Neural progenitor cell (in vitro differentiated cells): ENCODE measurements at regions not wholly inside any gene's neighbourhood (a gene's known extent, or its start where the extent isn't known, plus 50 kb on each side); places are given as distances from the start of the nearest gene placed in this dataset.
A peak's percentile ranks its signal among the peaks of the same experiment; 100 is the strongest.

ENCODE experiments used
- DNase-seq: peaks from one replicate; pipeline ENCODE4 v3.0.0-alpha.2; 2016; ENCODE audit warnings: low spot score
- H2AFZ ChIP-seq: fragments of 200-600 bp; sonication (generic); replicated peaks from 2 replicates; pipeline ENCODE4 v1.6.1; 2016; ENCODE audit warnings: antibody characterized with exemption
- H3F3A ChIP-seq: fragments of 200-600 bp; sonication (generic); 2 replicates; pipeline ENCODE4 v1.6.1; 2016; ENCODE audit warnings: antibody characterized with exemption, low read depth
- H3K27ac ChIP-seq: fragments of 200-600 bp; sonication (generic); 2 replicates; pipeline ENCODE4 v1.5.1; 2016; ENCODE audit warnings: mild to moderate bottlenecking
- H3K27me3 ChIP-seq: fragments of 200-600 bp; sonication (generic); 2 replicates; pipeline ENCODE4 v1.6.1; 2016; ENCODE audit warnings: mild to moderate bottlenecking, moderate library complexity
- H3K36me3 ChIP-seq: fragments of 200-600 bp; sonication (generic); 2 replicates; pipeline ENCODE4 v1.5.1; 2016
- H3K4me1 ChIP-seq: fragments of 200-600 bp; sonication (generic); 2 replicates; pipeline ENCODE4 v1.6.1; 2016; ENCODE audit warnings: mixed run types
- H3K4me2 ChIP-seq: fragments of 200-600 bp; sonication (generic); 2 replicates; pipeline ENCODE4 v1.6.1; 2016
- H3K4me3 ChIP-seq: fragments of 200-600 bp; sonication (generic); 2 replicates; pipeline ENCODE4 v1.5.1; 2016
- H3K79me2 ChIP-seq: fragments of 200-600 bp; sonication (generic); 2 replicates; pipeline ENCODE4 v1.6.1; 2016; ENCODE audit warnings: low read depth
- H3K9ac ChIP-seq: fragments of 200-600 bp; sonication (generic); 2 replicates; pipeline ENCODE4 v1.6.1; 2016
- H3K9me3 ChIP-seq: fragments of 200-600 bp; sonication (generic); 2 replicates; pipeline ENCODE4 v1.5.1; 2016; ENCODE audit warnings: low read depth
- H4K20me1 ChIP-seq: fragments of 200-600 bp; sonication (generic); 2 replicates; pipeline ENCODE4 v1.6.1; 2016; ENCODE audit warnings: low read depth
- H3K27ac Mint-ChIP-seq: 3 replicates; pipeline ENCODE4 v1.8.0; 2021; ENCODE audit warnings: mixed read lengths
- H3K27me3 Mint-ChIP-seq: 2 replicates; pipeline ENCODE4 v1.8.0; 2022; ENCODE audit warnings: low read depth, mild to moderate bottlenecking, inconsistent platforms, moderate library complexity, mixed read lengths; ENCODE audit not compliant: insufficient read depth
- H3K36me3 Mint-ChIP-seq: 3 replicates; pipeline ENCODE4 v1.8.0; 2021; ENCODE audit warnings: mixed read lengths
- H3K4me1 Mint-ChIP-seq: 3 replicates; pipeline ENCODE4 v1.8.0; 2021; ENCODE audit warnings: mixed read lengths
- H3K4me3 Mint-ChIP-seq: 3 replicates; pipeline ENCODE4 v1.8.0; 2021; ENCODE audit warnings: mild to moderate bottlenecking, moderate library complexity, mixed read lengths
- H3K9me3 Mint-ChIP-seq: 3 replicates; pipeline ENCODE4 v1.8.0; 2020; ENCODE audit warnings: mixed read lengths
- CTCF ChIP-seq: fragments of 200-600 bp; sonication (generic); IDR thresholded peaks from 2 replicates; pipeline ENCODE4 v1.5.1; 2017; ENCODE audit warnings: antibody characterized with exemption, mild to moderate bottlenecking
- EZH2 ChIP-seq: fragments of 200-600 bp; sonication (generic); IDR thresholded peaks from 2 replicates; pipeline ENCODE4 v1.6.1; 2017; ENCODE audit warnings: antibody characterized with exemption, mild to moderate bottlenecking, moderate library complexity
- EZH2phosphoT487 ChIP-seq: fragments of 200-600 bp; sonication (generic); IDR thresholded peaks from 2 replicates; pipeline ENCODE4 v1.6.1; 2017; ENCODE audit warnings: antibody characterized with exemption

DNA sequence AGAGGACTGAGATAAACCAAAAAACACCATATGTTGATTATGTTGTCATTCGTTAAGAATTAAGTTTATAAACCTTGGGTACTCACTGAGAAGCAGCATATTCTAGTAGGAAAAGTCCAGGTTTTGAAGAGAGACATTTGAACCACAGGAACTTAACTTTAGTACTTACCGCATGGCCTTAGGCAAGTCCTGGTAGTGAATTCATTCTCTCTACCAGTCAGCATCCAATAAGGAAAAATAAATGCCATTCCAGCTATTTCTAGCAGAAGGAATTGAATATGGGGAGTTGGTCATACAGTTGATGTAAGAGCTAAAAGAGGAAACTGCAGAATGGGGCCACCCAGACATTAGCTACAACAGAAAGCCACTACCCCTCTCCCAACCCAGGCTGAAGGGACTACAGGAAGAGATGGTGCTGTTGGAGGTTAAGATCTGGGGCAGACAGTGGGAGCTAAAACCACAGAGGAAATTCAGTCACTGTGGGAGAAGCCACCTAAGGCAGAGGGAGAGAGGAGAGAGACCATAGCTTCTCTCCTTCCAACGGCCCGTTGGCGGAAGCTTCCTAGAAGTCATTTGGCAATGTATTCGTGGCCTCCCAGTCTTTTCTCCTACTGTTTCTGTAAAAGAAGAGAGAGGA lies 133.8 kb upstream of the RARB start:
- no peak for TF ChIP-seq EZH2phosphoT487
- no peak for TF ChIP-seq EZH2
- no peak for TF ChIP-seq CTCF
- H3K4me1 ChIP-seq, result peaks cover 64% of the 10 kb centered on the region
- no peaks in the 10 kb centered on the region for H3K36me3 ChIP-seq
- no peaks in the 10 kb centered on the region for H3K36me3 Mint-ChIP-seq
- H3K9me3 Mint-ChIP-seq, result no peaks in the 10 kb centered on the region
- peaks cover 75% of the 10 kb centered on the region for H3K4me1 Mint-ChIP-seq
- no peak overlapping the region for H3K9ac ChIP-seq
- H4K20me1 ChIP-seq, result no peaks in the 10 kb centered on the region
- no peak for DNase-seq
- no peak overlapping the region for H3K4me3 Mint-ChIP-seq
- peaks cover 12% of the 10 kb centered on the region for H3F3A ChIP-seq
- peak overlapping the region; percentile 56 for H3K4me2 ChIP-seq
- no peaks in the 10 kb centered on the region for H3K79me2 ChIP-seq
- peak overlapping the region; percentile 93 for H3K27ac Mint-ChIP-seq
- no peak overlapping the region for H3K4me3 ChIP-seq
- no peaks in the 10 kb centered on the region for H3K27me3 ChIP-seq
- no peak overlapping the region for H2AFZ ChIP-seq
- H3K9me3 ChIP-seq, result no peaks in the 10 kb centered on the region
- peaks cover 3% of the 10 kb centered on the region for H3K27me3 Mint-ChIP-seq
- peak overlapping the region; percentile 72 for H3K27ac ChIP-seq

DNA sequence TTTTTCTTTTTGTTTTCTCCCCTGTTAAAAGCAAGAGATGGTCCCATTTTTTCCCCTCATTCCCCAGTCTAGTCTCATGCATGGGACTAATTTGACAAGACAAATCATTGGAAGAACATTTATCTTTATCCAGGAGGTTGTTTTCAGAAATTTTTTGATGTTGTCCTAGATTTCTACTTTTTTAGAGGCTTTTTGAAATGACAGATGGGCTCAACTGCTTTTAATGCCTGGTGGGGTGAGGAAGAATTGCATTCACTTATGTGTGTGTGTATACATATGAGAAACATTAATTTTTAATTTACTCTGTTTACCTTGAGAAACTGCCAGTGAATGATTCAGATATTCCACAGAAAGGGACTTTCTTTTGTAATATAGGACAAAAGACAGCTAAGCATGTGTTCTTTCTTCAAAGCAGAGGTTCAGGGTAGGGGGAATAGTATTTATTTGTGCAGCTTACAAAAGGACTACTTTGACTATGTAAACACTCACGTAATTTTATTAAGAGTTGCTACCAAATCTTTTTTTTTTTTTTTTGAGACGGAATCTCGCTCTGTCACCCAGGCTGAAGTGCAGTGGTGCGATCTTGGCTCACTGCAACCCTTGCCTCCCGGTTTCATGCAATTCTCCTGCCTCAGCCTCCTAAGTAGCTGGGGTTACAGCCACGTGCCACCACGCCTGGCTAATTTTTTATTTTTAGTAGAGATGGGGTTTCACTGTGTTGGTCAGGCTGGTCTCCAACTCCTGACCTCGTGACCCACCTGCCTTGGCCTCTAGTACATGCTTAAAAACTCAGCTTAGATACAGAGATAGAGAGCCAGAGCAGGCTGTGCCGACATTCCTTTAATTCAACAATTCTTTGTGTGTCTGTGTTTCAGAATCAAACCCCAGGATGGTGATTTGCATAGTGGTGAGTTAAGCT lies 130.1 kb upstream of the RARB start:
- Mint-ChIP-seq H3K27ac (peak overlapping the region; percentile 27), H3K36me3 (no peaks in the 10 kb centered on the region), H3K27me3 (peaks cover 3% of the 10 kb centered on the region), H3K9me3 (no peaks in the 10 kb centered on the region), H3K4me3 (no peak overlapping the region), H3K4me1 (peaks cover 45% of the 10 kb centered on the region)
- H3K27ac ChIP-seq, result no peak overlapping the region
- DNase-seq, result peak; percentile 19
- no peaks in the 10 kb centered on the region for H3K79me2 ChIP-seq
- H3K36me3 ChIP-seq, result no peaks in the 10 kb centered on the region
- no peaks in the 10 kb centered on the region for H4K20me1 ChIP-seq
- H2AFZ ChIP-seq, result peak overlapping the region; percentile 2
- H3K9ac ChIP-seq, result no peak overlapping the region
- H3K4me2 ChIP-seq, result peak overlapping the region; percentile 33
- peaks cover 4% of the 10 kb centered on the region for H3F3A ChIP-seq
- peaks cover 39% of the 10 kb centered on the region for H3K4me1 ChIP-seq
- no peak overlapping the region for H3K4me3 ChIP-seq
- no peaks in the 10 kb centered on the region for H3K9me3 ChIP-seq
- H3K27me3 ChIP-seq, result no peaks in the 10 kb centered on the region
- TF ChIP-seq EZH2, result no peak
- TF ChIP-seq CTCF, result no peak
- no peak for TF ChIP-seq EZH2phosphoT487

DNA sequence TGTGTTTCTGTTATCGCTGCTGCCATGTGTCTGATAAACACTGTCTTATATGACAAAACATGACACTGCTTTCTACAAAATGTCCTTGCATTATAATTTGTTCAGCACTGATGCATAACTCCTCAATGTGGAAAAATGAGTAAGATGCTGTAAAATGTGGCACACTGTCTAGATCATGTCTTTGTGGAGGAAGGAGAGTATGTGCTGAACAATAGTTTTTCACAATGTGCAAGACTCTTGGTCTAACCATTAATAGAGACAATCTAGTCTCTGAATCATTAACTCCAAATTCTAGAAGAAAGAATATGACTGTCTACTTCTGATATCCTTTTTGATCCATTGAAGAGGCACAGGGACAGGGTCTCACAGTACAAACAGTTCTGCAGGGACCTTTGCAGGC lies 127.9 kb upstream of the RARB start:
- H3K4me1 Mint-ChIP-seq, result peaks cover 33% of the 10 kb centered on the region
- H3F3A ChIP-seq, result no peaks in the 10 kb centered on the region

More for the DNA sequence above, 127.9 kb upstream of the RARB start:
- H3K4me2 ChIP-seq, result no peak overlapping the region
- H3K4me1 ChIP-seq, result peaks cover 21% of the 10 kb centered on the region
- H3K79me2 ChIP-seq, result no peaks in the 10 kb centered on the region
- no peaks in the 10 kb centered on the region for H3K27me3 ChIP-seq
- Mint-ChIP-seq H3K36me3 (no peaks in the 10 kb centered on the region), H3K27ac (no peak overlapping the region), H3K27me3 (peaks cover 2% of the 10 kb centered on the region), H3K4me3 (no peak overlapping the region), H3K9me3 (no peaks in the 10 kb centered on the region)
- H2AFZ ChIP-seq, result no peak overlapping the region
- H3K9ac ChIP-seq, result no peak overlapping the region
- TF ChIP-seq EZH2phosphoT487 (no peak), CTCF (no peak), EZH2 (no peak)
- no peaks in the 10 kb centered on the region for H4K20me1 ChIP-seq
- H3K27ac ChIP-seq, result no peak overlapping the region
- DNase-seq, result no peak
- no peak overlapping the region for H3K4me3 ChIP-seq
- no peaks in the 10 kb centered on the region for H3K9me3 ChIP-seq
- no peaks in the 10 kb centered on the region for H3K36me3 ChIP-seq
